Hepatocyte (in vitro differentiated cells): ENCODE measurements at regions not wholly inside any gene's neighbourhood (a gene's known extent, or its start where the extent isn't known, plus 50 kb on each side); places are given as distances from the start of the nearest gene placed in this dataset.

Experiments
- DNase-seq: peaks from one replicate; pipeline ENCODE4 v3.0.0-alpha.2; 2016; ENCODE audit warnings: low spot score
- H2AFZ ChIP-seq: fragments of 200-600 bp; sonication (generic); 2 replicates; pipeline ENCODE4 v1.6.0; 2016; ENCODE audit warnings: antibody characterized with exemption, mild to moderate bottlenecking
- H3K27ac ChIP-seq: fragments of 200-600 bp; sonication (generic); 2 replicates; pipeline ENCODE4 v1.5.1; 2016; ENCODE audit warnings: mild to moderate bottlenecking
- H3K27me3 ChIP-seq: fragments of 200-600 bp; sonication (generic); 2 replicates; pipeline ENCODE4 v1.6.1; 2016
- H3K36me3 ChIP-seq: fragments of 200-600 bp; sonication (generic); replicated peaks from 2 replicates; pipeline ENCODE4 v1.5.1; 2016; ENCODE audit warnings: low read depth; ENCODE audit not compliant: insufficient read depth
- H3K4me1 ChIP-seq: fragments of 200-600 bp; sonication (generic); 2 replicates; pipeline ENCODE4 v1.5.1; 2016; ENCODE audit warnings: mild to moderate bottlenecking, moderate library complexity; ENCODE audit not compliant: insufficient read depth
- H3K4me2 ChIP-seq: fragments of 200-600 bp; sonication (generic); 2 replicates; pipeline ENCODE4 v1.6.0; 2016
- H3K4me3 ChIP-seq: fragments of 200-600 bp; sonication (generic); 2 replicates; pipeline ENCODE4 v1.5.1; 2016; ENCODE audit warnings: mild to moderate bottlenecking
- H3K79me2 ChIP-seq: fragments of 200-600 bp; sonication (generic); 2 replicates; pipeline ENCODE4 v1.6.0; 2017; ENCODE audit warnings: mild to moderate bottlenecking
- H3K9me2 ChIP-seq: fragments of 200-600 bp; sonication (generic); replicated peaks from 2 replicates; pipeline ENCODE4 v1.6.0; 2017; ENCODE audit warnings: mild to moderate bottlenecking; ENCODE audit not compliant: insufficient read depth
- H3K9me3 ChIP-seq: fragments of 200-600 bp; sonication (generic); 2 replicates; pipeline ENCODE4 v1.5.1; 2016; ENCODE audit warnings: low read depth, mild to moderate bottlenecking
- H4K20me1 ChIP-seq: fragments of 200-600 bp; sonication (generic); 2 replicates; pipeline ENCODE4 v1.6.0; 2016; ENCODE audit warnings: mild to moderate bottlenecking; ENCODE audit not compliant: insufficient read depth, poor library complexity, severe bottlenecking
- EZH2 ChIP-seq: fragments of 200-600 bp; sonication (generic); IDR thresholded peaks from 2 replicates; pipeline ENCODE4 v1.6.1; 2016; ENCODE audit warnings: antibody characterized with exemption, mild to moderate bottlenecking, borderline replicate concordance
- EZH2phosphoT487 ChIP-seq: fragments of 200-600 bp; sonication (generic); IDR thresholded peaks from one replicate; pipeline ENCODE4 v1.6.1; 2018; ENCODE audit warnings: antibody characterized with exemption, mild to moderate bottlenecking, low read depth, moderate library complexity; ENCODE audit not compliant: unreplicated experiment, severe bottlenecking
- whole genome bisulfite sequencing: methylation state at CpG from one replicate; pipeline ENCODE4 v1.1.6; 2016; ENCODE audit warnings: low lambda C conversion rate; ENCODE audit errors: missing lambda C conversion rate; 5-methylcytosine and 5-hydroxymethylcytosine counted together
- TF ChIP-seq, protein P1 (sequence below): fragments of 200-600 bp; sonication (generic); IDR thresholded peaks from 2 replicates; pipeline ENCODE4 v1.5.1; 2016; ENCODE audit warnings: antibody characterized with exemption, mild to moderate bottlenecking; ENCODE audit not compliant: poor library complexity

DNA sequence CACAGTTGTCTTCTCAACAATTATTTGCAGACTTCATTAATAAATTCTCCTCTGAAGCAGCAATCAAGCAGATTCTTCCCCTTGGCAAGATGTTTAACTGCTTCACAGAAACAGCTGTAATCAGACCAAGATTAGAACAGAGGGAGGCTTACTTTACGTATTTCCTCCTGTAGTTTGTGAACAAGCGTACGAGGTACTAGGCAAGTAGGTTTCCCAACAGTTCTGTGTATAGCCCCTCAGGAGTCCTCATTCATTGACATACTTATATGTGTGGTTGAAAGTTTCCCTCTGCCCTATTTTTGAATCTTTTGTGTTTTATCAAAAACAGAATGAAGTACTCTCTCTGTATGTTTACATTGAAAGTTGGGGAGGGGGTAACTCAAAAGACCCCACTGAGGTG lies 128.0 kb downstream of the SPATA31D1 start:
- Histone ChIP-seq H3K4me3 (no peak overlapping the region), H2AFZ (peak overlapping the region; percentile 8), H3K27me3 (no peaks in the 10 kb centered on the region), H3K79me2 (no peaks in the 10 kb centered on the region), H3K36me3 (no peaks in the 10 kb centered on the region), H3K9me2 (no peaks in the 10 kb centered on the region), H3K9me3 (no peaks in the 10 kb centered on the region), H3K4me1 (peaks cover 4% of the 10 kb centered on the region), H3K27ac (peak overlapping the region; percentile 11), H3K4me2 (peak overlapping the region; percentile 59), H4K20me1 (no peaks in the 10 kb centered on the region)
- no peak for TF ChIP-seq EZH2phosphoT487
- TF ChIP-seq, protein P1, sequence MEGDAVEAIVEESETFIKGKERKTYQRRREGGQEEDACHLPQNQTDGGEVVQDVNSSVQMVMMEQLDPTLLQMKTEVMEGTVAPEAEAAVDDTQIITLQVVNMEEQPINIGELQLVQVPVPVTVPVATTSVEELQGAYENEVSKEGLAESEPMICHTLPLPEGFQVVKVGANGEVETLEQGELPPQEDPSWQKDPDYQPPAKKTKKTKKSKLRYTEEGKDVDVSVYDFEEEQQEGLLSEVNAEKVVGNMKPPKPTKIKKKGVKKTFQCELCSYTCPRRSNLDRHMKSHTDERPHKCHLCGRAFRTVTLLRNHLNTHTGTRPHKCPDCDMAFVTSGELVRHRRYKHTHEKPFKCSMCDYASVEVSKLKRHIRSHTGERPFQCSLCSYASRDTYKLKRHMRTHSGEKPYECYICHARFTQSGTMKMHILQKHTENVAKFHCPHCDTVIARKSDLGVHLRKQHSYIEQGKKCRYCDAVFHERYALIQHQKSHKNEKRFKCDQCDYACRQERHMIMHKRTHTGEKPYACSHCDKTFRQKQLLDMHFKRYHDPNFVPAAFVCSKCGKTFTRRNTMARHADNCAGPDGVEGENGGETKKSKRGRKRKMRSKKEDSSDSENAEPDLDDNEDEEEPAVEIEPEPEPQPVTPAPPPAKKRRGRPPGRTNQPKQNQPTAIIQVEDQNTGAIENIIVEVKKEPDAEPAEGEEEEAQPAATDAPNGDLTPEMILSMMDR: no peak
- TF ChIP-seq EZH2: no peak
- 55% methylated on average over 3 of the region's 3 CpGs for WGBS
- no peak for DNase-seq

DNA sequence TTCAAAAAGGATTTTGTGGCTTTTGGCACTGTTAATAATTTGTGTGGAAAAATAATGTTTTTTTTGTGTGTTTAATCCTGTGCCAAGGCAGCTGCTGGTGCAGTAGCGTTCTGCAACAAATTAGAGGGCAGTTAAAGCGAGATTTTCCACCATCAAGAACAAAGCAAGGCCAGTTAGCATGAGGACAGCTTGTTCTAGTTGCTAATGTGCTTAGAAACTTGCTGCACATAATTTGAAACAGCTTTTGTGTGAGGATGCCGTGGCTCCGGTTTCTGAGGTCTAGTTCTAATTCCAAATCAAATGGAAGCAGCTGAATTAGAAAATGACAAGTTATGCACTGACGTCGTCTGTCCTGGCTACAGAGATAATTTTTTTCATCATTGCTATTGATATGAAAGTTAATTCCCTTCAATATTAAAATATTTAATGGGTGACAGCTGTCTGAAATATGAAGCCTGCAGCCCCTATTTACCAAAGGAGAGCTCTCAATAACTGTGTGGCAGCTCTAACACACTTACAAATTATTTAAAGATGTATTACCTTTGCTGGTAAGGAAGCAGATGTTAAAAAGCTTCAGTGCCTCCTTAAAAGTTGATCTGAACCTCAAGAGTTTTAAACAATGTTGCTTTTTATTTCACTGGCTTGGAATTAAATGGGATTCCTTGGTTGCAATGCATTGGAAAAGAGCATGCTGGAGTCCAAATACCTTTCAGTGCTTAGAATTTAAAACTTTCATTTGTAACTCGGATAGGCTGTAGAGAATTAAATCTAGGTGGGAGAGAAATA lies 128.6 kb downstream of the SPATA31D1 start:
- no peaks in the 10 kb centered on the region for H3K36me3 ChIP-seq
- no peaks in the 10 kb centered on the region for H3K9me3 ChIP-seq
- WGBS: 65% methylated on average over 7 of the region's 7 CpGs
- H3K27ac ChIP-seq: peak overlapping the region; percentile 11
- no peak for DNase-seq
- TF ChIP-seq EZH2: no peak
- TF ChIP-seq, protein P1: no peak
- peak; percentile 70 for TF ChIP-seq EZH2phosphoT487
- H3K9me2 ChIP-seq: no peaks in the 10 kb centered on the region
- H4K20me1 ChIP-seq: no peaks in the 10 kb centered on the region
- peak overlapping the region; percentile 8 for H2AFZ ChIP-seq
- peak overlapping the region; percentile 59 for H3K4me2 ChIP-seq
- H3K79me2 ChIP-seq: no peaks in the 10 kb centered on the region
- no peaks in the 10 kb centered on the region for H3K27me3 ChIP-seq
- peaks cover 4% of the 10 kb centered on the region for H3K4me1 ChIP-seq
- H3K4me3 ChIP-seq: no peak overlapping the region

DNA sequence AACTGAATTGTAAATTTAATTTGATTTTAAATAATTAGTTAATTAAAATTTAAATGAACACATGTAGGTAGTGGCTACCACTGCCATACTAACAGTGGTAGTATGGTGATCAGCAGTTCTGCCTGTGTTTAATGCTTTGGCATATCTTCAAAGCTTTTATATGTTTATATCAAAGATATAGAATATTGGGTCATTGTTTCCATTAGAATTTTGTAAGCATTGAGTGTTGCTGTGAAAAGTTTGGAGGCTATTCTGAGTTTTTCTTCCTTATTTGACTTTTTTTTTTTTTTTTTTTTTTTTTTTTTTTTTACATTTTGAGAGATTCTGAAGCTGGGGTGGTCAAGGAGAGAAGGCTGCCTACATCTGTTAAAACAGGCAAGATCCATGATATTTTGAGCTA lies 134.2 kb downstream of the SPATA31D1 start:
- Histone ChIP-seq H2AFZ (no peak overlapping the region), H3K27ac (no peak overlapping the region), H3K27me3 (no peaks in the 10 kb centered on the region), H3K9me3 (no peaks in the 10 kb centered on the region), H3K9me2 (no peaks in the 10 kb centered on the region), H3K4me1 (peaks cover 3% of the 10 kb centered on the region), H3K4me3 (no peak overlapping the region), H4K20me1 (no peaks in the 10 kb centered on the region), H3K4me2 (no peak overlapping the region), H3K79me2 (no peaks in the 10 kb centered on the region), H3K36me3 (no peaks in the 10 kb centered on the region)
- no peak for DNase-seq
- TF ChIP-seq, protein P1: no peak
- TF ChIP-seq EZH2 (no peak), EZH2phosphoT487 (no peak)
